SH-SY5Y (cell line): ENCODE measurements at regions not wholly inside any gene's neighbourhood (a gene's known extent, or its start where the extent isn't known, plus 50 kb on each side); places are given as distances from the start of the nearest gene placed in this dataset.

ENCODE experiments used
- GATA2 ChIP-seq: IDR thresholded peaks from 2 replicates; pipeline ENCODE4 v1.6.1; 2011; ENCODE audit warnings: mild to moderate bottlenecking, low read depth, low read length
- GATA3 ChIP-seq: IDR thresholded peaks from 2 replicates; pipeline ENCODE4 v1.6.1; 2011; ENCODE audit warnings: low read depth, mild to moderate bottlenecking, low read length, moderate library complexity

- TF ChIP-seq GATA3 (no peak), GATA2 (no peak)
These were observed 643.0 kb upstream of the GOLIM4 start for GRCh38 chr3:168738527-168739325.

GRCh38 chr3:168736202-168736601 lies 640.5 kb upstream of the GOLIM4 start:
- no peak for TF ChIP-seq GATA2
- TF ChIP-seq GATA3 = no peak

- TF ChIP-seq GATA3 (no peak), GATA2 (no peak)
These were observed 634.3 kb upstream of the GOLIM4 start for GRCh38 chr3:168730073-168730472.

GRCh38 chr3:168722091-168722490 lies 626.4 kb upstream of the GOLIM4 start:
- no peak for TF ChIP-seq GATA2
- no peak for TF ChIP-seq GATA3

- no peak for TF ChIP-seq GATA3
- no peak for TF ChIP-seq GATA2
These were observed 619.0 kb upstream of the GOLIM4 start for GRCh38 chr3:168714609-168715240.

GRCh38 chr3:168709073-168709472 lies 613.3 kb upstream of the GOLIM4 start:
- TF ChIP-seq GATA3 (no peak), GATA2 (no peak)

- TF ChIP-seq GATA2 (no peak), GATA3 (no peak)
These were observed 612.2 kb upstream of the GOLIM4 start for GRCh38 chr3:168707900-168708299.

GRCh38 chr3:168705412-168705811 lies 609.7 kb upstream of the GOLIM4 start:
- TF ChIP-seq GATA2 = no peak
- TF ChIP-seq GATA3 = no peak

GRCh38 chr3:168696051-168696450 lies 600.3 kb upstream of the GOLIM4 start:
- TF ChIP-seq GATA3 (no peak), GATA2 (no peak)

- TF ChIP-seq GATA3 (no peak), GATA2 (no peak)
These were observed 598.1 kb upstream of the GOLIM4 start for GRCh38 chr3:168693870-168694269.

GRCh38 chr3:168688267-168688666 lies 592.5 kb upstream of the GOLIM4 start:
- TF ChIP-seq GATA2 (no peak), GATA3 (no peak)

GRCh38 chr3:168684519-168684918 lies 588.8 kb upstream of the GOLIM4 start:
- TF ChIP-seq GATA3 = no peak
- TF ChIP-seq GATA2 = no peak

GRCh38 chr3:168678730-168679129 lies 583.0 kb upstream of the GOLIM4 start:
- TF ChIP-seq GATA2 (no peak), GATA3 (no peak)

GRCh38 chr3:168671091-168671490 lies 575.4 kb upstream of the GOLIM4 start:
- TF ChIP-seq GATA3 (no peak), GATA2 (no peak)

- TF ChIP-seq GATA3 (no peak), GATA2 (no peak)
These were observed 563.3 kb upstream of the GOLIM4 start for GRCh38 chr3:168659015-168659414.
